GM18505 (cell line): ENCODE measurements at regions not wholly inside any gene's neighbourhood (a gene's known extent, or its start where the extent isn't known, plus 50 kb on each side); places are given as distances from the start of the nearest gene placed in this dataset.

ENCODE experiments used
- ATAC-seq: cut with Tn5 transposase; IDR thresholded peaks from one replicate; pipeline ENCODE4 v1.9.1; 2021; ENCODE audit not compliant: unreplicated experiment
- POLR2A ChIP-seq: IDR thresholded peaks from 4 replicates; pipeline ENCODE4 v1.6.1; 2011; ENCODE audit warnings: borderline replicate concordance; ENCODE audit not compliant: insufficient read depth, insufficient read length; ENCODE audit errors: extremely low read depth

DNA sequence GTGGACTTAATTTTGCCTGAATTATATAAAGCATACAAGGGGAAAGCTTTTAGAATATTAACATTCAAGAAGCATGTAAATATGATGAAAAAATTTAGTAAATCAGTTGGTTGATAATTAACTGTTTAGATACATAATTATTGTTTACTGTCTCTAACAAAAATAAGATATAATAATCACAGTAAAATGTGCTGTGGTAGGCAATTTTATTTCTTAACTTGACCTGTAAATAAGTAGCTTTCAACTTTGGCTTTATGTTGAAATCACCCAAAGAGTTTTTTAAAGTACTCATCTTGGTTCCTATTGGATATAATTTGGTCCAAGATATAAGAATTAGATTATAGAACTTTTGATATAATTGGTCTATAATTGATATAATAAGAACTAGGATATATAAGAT lies 1374.5 kb downstream of the NSUN3 start:
- no peak for TF ChIP-seq POLR2A
- no peak for ATAC-seq

DNA sequence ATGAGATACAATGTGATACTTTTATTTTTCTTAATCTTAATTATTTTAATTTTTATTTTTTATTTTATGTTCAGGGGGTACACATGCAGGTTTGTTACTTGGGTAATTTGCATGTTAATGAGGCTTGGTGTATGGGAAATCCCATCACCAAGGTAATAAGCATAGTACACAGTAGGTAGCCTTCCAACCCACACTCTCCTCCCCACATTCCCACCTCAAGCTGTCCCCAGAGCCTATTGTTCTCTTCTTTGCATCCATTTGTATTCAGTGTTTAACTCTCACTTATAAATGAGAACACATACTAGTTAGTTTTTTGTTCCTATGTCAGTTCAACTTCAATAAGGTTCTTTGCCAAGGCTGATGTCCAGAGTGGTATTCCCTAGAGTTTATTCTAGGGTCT lies 1375.4 kb downstream of the NSUN3 start:
- TF ChIP-seq POLR2A, result no peak
- no peak for ATAC-seq

DNA sequence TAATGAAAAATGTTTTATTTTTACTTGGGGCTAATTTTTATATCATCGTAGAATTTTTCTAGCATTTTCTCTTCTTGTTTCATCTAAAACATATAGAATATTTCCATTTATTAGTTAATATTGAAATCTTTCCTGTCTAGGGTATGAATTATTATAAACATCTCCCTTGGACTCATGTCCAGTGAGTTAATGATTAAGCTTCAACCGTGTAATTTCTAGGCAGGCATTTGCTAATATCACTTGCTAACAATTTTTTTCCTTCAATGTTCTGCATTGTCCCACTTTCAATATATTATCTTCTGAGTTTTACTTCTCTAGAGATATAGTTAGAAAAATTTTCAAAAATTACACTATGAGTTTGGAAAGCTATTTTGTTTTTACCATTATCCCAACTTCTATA lies 1371.6 kb upstream of the EPHA6 start:
- no peak for ATAC-seq
- no peak for TF ChIP-seq POLR2A

DNA sequence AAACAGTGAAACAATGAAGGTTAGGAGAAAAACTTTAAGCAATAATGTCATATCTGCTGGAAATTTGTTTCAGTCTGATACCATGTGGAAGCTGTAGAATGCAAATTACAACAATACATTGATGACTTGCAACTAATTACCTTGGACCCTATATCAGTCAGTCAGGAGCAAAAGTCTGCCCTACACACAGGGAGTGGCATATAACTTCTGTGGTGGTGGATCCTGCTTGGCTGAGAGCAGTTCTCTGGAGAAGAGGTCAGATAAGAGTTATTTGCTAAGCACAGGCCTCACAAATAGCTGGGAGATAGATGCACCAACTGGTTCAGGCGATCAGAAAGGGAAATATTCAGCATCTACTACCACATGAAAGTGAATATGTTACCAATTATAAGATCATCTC lies 1364.6 kb upstream of the EPHA6 start:
- no peak for TF ChIP-seq POLR2A
- no peak for ATAC-seq

DNA sequence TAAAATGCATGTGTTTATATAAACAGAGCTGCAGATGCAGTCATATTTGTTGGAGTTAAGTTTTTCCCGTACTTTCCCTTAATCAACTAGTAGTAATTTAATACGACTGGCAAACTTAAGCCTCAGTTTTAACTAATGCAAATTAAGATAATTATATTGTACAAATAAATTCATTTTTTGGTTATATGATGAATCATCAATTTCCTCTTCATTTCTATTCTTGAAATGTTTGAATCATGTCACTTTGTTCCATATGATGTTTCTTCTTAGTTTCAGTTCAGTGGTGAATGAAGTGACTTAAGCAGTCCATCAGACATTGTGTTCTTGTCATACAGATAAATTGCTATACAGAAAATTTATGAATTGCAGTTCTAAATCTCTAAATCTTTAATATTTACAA lies 1361.2 kb upstream of the EPHA6 start:
- no peak for ATAC-seq
- no peak for TF ChIP-seq POLR2A

DNA sequence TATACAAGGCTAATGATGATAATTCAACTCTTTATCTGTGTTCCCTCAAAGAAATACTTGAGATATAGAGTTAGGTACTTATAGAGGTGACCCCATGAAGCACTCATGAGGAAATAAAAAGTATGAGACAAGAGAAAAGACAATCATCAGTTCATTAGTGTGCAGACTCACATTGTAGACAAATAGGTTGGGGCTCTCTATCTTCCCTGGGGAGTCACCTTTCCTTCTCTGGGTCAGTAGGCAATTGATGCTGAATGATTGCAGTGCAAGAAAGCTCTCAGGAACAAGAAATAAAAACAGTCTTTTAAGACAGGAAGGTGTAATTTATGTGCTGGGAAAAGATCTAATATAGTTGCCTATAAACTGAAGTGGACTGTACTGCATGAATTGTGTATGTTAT lies 1357.6 kb upstream of the EPHA6 start:
- TF ChIP-seq POLR2A, result no peak
- no peak for ATAC-seq

DNA sequence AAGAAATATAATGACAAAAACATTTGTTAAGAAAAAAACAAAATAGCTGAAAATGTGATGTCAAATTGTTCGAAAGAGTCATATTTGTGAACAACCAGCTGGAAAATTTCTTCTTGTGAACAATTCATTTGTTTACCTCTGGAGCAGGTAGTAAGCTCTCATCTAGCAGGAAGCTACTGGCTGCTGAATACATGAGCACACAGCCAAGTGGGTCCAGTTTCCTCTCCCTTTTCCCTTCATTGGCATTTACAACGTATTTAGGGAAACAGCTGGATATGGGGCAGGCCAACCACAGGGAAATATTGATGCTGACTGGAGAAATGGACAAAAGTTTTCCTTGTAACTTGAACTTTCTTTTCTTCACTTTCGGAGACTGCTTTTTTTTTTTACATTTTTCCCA lies 1354.7 kb upstream of the EPHA6 start:
- TF ChIP-seq POLR2A, result no peak
- no peak for ATAC-seq

DNA sequence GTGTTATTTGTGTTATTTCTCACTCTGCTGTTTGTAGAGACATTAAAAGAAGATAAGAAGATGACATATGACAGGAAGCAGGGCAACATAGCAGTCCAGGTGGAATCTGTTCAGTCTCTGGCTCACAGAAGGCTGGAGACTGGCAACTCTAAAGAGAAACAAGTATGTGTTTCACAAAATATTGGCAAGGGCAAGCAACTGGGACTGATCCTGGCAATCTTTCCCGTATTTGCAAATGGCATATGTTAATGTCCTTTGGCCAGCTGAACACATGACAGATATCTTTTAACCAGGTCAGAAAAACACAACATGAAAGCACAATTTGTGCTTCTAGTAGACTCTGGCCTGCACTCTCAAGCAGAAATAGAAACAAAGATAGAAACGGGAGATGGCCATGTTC lies 1354.1 kb upstream of the EPHA6 start:
- ATAC-seq, result no peak
- TF ChIP-seq POLR2A, result no peak

DNA sequence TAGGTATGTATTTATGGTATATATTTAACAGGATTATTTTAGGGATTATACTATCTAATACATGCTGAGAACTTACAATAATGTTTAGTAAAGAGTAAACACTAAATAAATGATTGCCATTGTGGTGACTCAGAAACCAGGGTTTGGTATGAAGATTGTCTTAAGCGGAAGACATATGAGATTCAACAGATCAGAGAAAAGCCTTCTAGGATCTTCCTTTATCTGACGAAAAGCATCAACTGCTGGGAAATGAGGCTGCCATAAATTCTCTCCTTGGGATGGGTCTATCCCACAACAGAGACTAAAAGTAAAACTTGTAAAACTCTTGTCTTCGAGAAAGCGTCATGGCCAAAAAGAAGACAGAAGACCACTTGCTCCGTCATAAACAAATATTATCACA lies 1352.2 kb upstream of the EPHA6 start:
- ATAC-seq, result no peak
- no peak for TF ChIP-seq POLR2A

DNA sequence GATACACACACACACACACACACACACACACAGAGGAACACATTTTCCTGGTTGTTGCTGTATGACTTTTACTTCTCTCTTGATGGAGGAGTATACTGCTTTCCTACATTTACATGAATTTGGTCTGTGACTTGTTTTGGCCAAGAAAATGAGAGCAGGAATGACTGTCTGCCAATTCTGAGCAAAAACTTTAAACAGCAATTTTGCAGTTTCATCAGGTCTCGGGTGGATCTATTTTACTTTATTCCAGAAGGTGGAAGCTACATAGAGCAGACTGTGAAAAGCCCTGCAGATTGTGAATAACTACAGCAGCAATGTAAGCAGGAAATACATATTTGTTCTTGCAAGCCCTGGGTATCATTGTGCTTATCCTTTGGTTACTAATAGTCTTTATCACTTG lies 1350.0 kb upstream of the EPHA6 start:
- TF ChIP-seq POLR2A, result no peak
- ATAC-seq, result no peak

DNA sequence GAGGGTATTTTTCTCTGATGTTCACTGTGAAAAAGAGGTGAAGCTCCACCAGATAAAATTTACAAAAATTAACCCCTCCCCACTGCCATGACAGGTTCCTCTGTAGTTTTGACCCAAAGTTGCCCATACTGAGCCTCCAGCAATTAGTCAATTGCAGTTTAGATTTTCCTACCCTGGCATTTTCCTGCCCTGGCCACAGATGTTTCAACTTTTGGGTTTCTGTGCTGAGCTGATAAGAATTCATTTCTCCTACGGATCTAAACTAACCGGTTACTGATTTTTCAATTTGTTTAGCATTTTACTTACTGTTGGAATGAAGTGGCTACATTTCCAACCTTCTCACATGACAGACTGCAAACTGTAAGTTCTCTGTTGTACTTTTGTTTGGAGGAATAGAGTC lies 1346.1 kb upstream of the EPHA6 start:
- no peak for TF ChIP-seq POLR2A

DNA sequence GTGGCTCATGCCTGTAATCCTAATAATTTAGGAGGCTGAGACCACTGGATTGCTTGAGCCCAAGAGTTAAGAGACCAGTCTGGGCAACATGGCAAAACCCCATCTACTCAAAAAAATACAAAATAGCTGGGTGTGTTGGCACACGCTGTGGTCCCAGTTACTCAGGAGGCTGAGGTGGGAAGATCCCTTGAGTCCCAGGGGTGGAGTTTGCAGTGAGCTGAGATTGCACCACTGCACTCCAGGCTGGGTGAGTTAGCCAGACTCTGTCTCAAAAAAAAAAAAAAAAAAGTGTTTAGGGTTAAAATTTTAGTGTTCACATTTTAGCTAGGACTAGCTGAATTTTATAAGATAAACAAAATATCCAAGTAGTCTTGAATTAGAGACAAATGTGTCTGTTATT lies 1340.1 kb upstream of the EPHA6 start:
- TF ChIP-seq POLR2A, result no peak
- ATAC-seq, result no peak

More for the DNA sequence above, 1346.1 kb upstream of the EPHA6 start:
- ATAC-seq, result no peak

DNA sequence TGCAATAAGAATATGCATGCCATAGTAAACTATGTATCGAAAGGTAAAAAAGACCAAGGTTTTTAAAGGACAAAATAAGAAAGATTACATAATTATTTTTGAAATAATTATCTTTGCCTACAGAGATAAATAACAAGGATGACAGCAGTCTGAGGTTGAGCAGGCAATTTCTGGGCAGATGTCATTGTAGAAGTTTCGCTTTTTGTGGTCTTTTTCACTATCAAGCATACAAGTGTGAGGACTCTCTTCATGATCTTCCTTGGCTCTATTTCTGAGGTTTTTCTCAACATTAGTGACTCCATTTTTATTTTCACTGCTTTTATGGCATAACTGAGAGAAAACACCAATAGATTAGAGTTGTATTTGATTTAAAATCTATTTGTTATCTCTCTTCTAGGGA lies 1337.9 kb upstream of the EPHA6 start:
- TF ChIP-seq POLR2A, result no peak
- no peak for ATAC-seq

DNA sequence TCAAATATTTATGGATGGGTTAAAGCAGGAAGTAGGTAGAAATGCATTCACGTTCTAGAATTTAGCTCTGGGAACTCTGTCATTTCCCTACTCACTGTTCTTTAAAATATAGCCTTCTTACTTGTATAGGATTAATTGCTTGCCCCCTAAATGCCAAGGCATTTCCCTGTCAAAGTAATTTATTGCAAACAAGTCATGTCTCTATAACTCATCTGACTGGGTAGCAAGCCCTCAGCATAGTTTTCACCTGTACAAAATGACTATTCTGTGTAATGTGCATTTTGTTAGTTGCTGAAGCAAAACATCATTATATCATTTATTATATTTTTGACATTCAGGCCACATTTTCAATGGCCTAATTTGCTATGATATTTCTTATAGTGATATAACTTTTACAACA lies 1308.2 kb upstream of the EPHA6 start:
- ATAC-seq, result no peak
- no peak for TF ChIP-seq POLR2A

DNA sequence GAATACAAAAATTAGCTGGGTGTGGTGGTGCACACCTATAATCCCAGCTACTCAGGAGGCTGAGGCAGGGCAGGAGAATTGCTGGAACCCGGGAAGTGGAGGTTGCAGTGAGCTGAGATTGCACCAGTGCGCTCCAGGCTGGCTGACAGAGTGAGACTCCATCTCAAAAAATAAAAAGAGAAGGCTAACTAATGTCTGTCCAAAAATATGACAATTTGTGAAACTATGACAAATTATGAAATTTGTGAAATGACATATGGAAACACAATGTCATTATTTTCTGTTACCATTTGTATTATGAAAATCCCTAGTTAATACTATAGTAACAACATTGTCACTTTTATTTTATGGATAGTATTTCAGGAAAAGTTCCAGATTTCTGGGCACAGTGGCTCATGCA lies 1306.3 kb upstream of the EPHA6 start:
- no peak for ATAC-seq
- TF ChIP-seq POLR2A, result no peak
